Neural crest cell (in vitro differentiated cells): ENCODE measurements at regions not wholly inside any gene's neighbourhood (a gene's known extent, or its start where the extent isn't known, plus 50 kb on each side); places are given as distances from the start of the nearest gene placed in this dataset.

Experiments used
- DNase-seq: peaks from one replicate; pipeline ENCODE4 v3.0.0; 2021; ENCODE audit warnings: low read depth, mixed read lengths, low spot score
- H3K27ac Mint-ChIP-seq: one replicate; pipeline ENCODE4 v1.8.0; 2021; ENCODE audit warnings: mild to moderate bottlenecking, mixed read lengths; ENCODE audit not compliant: unreplicated experiment
- H3K27me3 Mint-ChIP-seq: 2 replicates; pipeline ENCODE4 v1.8.0; 2021; ENCODE audit warnings: low read depth, mild to moderate bottlenecking, mixed read lengths
- H3K36me3 Mint-ChIP-seq: 2 replicates; pipeline ENCODE4 v1.8.0; 2021; ENCODE audit warnings: low read depth, mild to moderate bottlenecking, mixed read lengths
- H3K4me1 Mint-ChIP-seq: 2 replicates; pipeline ENCODE4 v1.8.0; 2021; ENCODE audit warnings: mixed read lengths
- H3K4me3 Mint-ChIP-seq: one replicate; pipeline ENCODE4 v1.8.0; 2021; ENCODE audit warnings: mild to moderate bottlenecking, mixed read lengths
- H3K9me3 Mint-ChIP-seq: 2 replicates; pipeline ENCODE4 v1.8.0; 2021; ENCODE audit warnings: mixed read lengths
- CTCF ChIP-seq: fragments of 200-600 bp; sonication (generic); conservative IDR thresholded peaks from 2 replicates; pipeline ENCODE4 v1.5.0; 2021; ENCODE audit warnings: antibody characterized with exemption, mild to moderate bottlenecking

GRCh38 chr7:32395168-32395567, 95.0 kb downstream of the LSM5 start:
- Mint-ChIP-seq H3K36me3 (no peaks in the 10 kb centered on the region), H3K4me3 (no peak overlapping the region), H3K27ac (no peak overlapping the region), H3K27me3 (peaks cover 44% of the 10 kb centered on the region), H3K9me3 (peaks cover 2% of the 10 kb centered on the region), H3K4me1 (no peaks in the 10 kb centered on the region)
- TF ChIP-seq CTCF = no peak
- no peak for DNase-seq

GRCh38 chr7:32393861-32394260, 96.3 kb downstream of the LSM5 start:
- Mint-ChIP-seq H3K27ac (no peak overlapping the region), H3K36me3 (no peaks in the 10 kb centered on the region), H3K9me3 (peaks cover 2% of the 10 kb centered on the region), H3K4me3 (no peak overlapping the region), H3K27me3 (peaks cover 44% of the 10 kb centered on the region), H3K4me1 (no peaks in the 10 kb centered on the region)
- no peak for DNase-seq
- no peak for TF ChIP-seq CTCF

GRCh38 chr7:32390210-32390609, 100.0 kb downstream of the LSM5 start:
- H3K36me3 Mint-ChIP-seq = no peaks in the 10 kb centered on the region
- H3K4me1 Mint-ChIP-seq = no peaks in the 10 kb centered on the region
- H3K27ac Mint-ChIP-seq = no peak overlapping the region
- DNase-seq = no peak
- H3K9me3 Mint-ChIP-seq = peaks cover 2% of the 10 kb centered on the region
- H3K4me3 Mint-ChIP-seq = no peak overlapping the region
- peaks cover 35% of the 10 kb centered on the region for H3K27me3 Mint-ChIP-seq
- TF ChIP-seq CTCF = no peak

- peaks cover 31% of the 10 kb centered on the region for H3K27me3 Mint-ChIP-seq
- no peaks in the 10 kb centered on the region for H3K36me3 Mint-ChIP-seq
- H3K4me3 Mint-ChIP-seq = no peak overlapping the region
- H3K27ac Mint-ChIP-seq = no peak overlapping the region
- no peaks in the 10 kb centered on the region for H3K4me1 Mint-ChIP-seq
- no peaks in the 10 kb centered on the region for H3K9me3 Mint-ChIP-seq
- no peak for DNase-seq
- TF ChIP-seq CTCF = no peak
Measured at GRCh38 chr7:32385316-32385956, 104.7 kb downstream of the LSM5 start.

- Mint-ChIP-seq H3K27ac (no peak overlapping the region), H3K4me3 (no peak overlapping the region), H3K36me3 (no peaks in the 10 kb centered on the region), H3K27me3 (peaks cover 51% of the 10 kb centered on the region), H3K4me1 (no peaks in the 10 kb centered on the region), H3K9me3 (peaks cover 4% of the 10 kb centered on the region)
- no peak for DNase-seq
- TF ChIP-seq CTCF = peak; percentile 25
Measured at GRCh38 chr7:32381024-32381601, 109.1 kb downstream of the LSM5 start.
